ENCODE measurements at regions not wholly inside any gene's neighbourhood (a gene's known extent, or its start where the extent isn't known, plus 50 kb on each side); places are given as distances from the start of the nearest gene placed in this dataset.

DNA sequence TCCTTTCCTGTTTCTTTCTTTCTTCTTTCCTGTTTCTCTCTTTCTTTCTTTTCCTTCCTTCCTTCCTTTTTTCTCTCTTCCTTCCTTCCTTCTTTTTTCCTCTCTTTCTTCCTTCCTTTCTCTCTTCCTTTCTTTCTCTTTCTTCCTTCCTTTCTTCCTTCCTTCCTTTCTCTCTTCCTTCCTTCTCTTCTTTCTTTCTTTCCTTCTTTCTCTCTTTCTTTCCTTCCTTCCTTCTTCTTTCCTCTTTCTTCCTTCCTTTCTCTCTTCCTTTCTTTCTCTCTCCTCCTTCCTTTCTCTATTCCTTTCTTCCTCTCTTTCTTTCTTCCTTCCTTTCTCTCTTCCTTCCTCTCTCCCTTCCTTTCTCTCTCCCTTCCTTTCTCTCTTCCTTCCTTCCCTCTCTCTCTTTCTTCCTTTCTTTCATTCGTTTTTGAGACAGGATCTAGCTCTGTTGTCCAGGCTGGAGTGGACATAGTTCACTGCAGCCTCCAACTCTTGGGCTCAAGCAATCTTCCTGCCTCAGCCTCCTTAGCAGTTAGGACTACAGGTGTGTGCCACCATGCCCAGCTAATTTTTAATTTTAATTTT is 170.8 kb upstream of the GMDS start:
- intact Hi-C loops (cut with DNase I): no loop called here
- TF ChIP-seq, protein P1, sequence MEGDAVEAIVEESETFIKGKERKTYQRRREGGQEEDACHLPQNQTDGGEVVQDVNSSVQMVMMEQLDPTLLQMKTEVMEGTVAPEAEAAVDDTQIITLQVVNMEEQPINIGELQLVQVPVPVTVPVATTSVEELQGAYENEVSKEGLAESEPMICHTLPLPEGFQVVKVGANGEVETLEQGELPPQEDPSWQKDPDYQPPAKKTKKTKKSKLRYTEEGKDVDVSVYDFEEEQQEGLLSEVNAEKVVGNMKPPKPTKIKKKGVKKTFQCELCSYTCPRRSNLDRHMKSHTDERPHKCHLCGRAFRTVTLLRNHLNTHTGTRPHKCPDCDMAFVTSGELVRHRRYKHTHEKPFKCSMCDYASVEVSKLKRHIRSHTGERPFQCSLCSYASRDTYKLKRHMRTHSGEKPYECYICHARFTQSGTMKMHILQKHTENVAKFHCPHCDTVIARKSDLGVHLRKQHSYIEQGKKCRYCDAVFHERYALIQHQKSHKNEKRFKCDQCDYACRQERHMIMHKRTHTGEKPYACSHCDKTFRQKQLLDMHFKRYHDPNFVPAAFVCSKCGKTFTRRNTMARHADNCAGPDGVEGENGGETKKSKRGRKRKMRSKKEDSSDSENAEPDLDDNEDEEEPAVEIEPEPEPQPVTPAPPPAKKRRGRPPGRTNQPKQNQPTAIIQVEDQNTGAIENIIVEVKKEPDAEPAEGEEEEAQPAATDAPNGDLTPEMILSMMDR (IDR thresholded peaks at IDR 0.05): no peak
- no peaks in the 10 kb centered on the region for H3K4me1 ChIP-seq
- H3K4me3 ChIP-seq: no peak overlapping the region
- H3K27ac ChIP-seq: no peak overlapping the region
- DNase-seq (no peak), ATAC-seq (no peak)
- H3K9me3 ChIP-seq: no peaks in the 10 kb centered on the region
- no peaks in the 10 kb centered on the region for H3K36me3 ChIP-seq
- no peaks in the 10 kb centered on the region for H3K27me3 ChIP-seq

GRCh38 chr6:2414885-2415547 is 169.6 kb upstream of the GMDS start:
- no peak for DNase-seq

GRCh38 chr6:2412731-2413130 is 167.3 kb upstream of the GMDS start:
- no peaks in the 10 kb centered on the region for H3K27me3 ChIP-seq
- ATAC-seq (no peak), DNase-seq (no peak)
- H3K27ac ChIP-seq: no peak overlapping the region
- H3K36me3 ChIP-seq: no peaks in the 10 kb centered on the region
- TF ChIP-seq, protein P1 (IDR thresholded peaks at IDR 0.05): no peak
- H3K4me1 ChIP-seq: no peaks in the 10 kb centered on the region
- intact Hi-C loops (cut with DNase I): no loop called here
- no peak overlapping the region for H3K4me3 ChIP-seq
- H3K9me3 ChIP-seq: no peaks in the 10 kb centered on the region

More at GRCh38 chr6:2414885-2415547, 169.6 kb upstream of the GMDS start:
- ATAC-seq: no peak
- Histone ChIP-seq H3K36me3 (no peaks in the 10 kb centered on the region), H3K27ac (no peak overlapping the region), H3K4me1 (no peaks in the 10 kb centered on the region), H3K27me3 (no peaks in the 10 kb centered on the region), H3K4me3 (no peak overlapping the region), H3K9me3 (no peaks in the 10 kb centered on the region)
- TF ChIP-seq, protein P1 (IDR thresholded peaks at IDR 0.05): no peak
- intact Hi-C loops (cut with DNase I): no loop called here

- H3K27me3 ChIP-seq: no peaks in the 10 kb centered on the region
- no peak overlapping the region for H3K27ac ChIP-seq
- no peaks in the 10 kb centered on the region for H3K4me1 ChIP-seq
- intact Hi-C loops (cut with DNase I): no loop called here
- H3K4me3 ChIP-seq: no peak overlapping the region
- TF ChIP-seq, protein P1 (IDR thresholded peaks at IDR 0.05): no peak
- no peak for DNase-seq
- H3K9me3 ChIP-seq: no peaks in the 10 kb centered on the region
- H3K36me3 ChIP-seq: no peaks in the 10 kb centered on the region
- ATAC-seq: peak; percentile 34
Observed at GRCh38 chr6:2410656-2411380, 165.4 kb upstream of the GMDS start.

- H3K4me3 ChIP-seq: no peak overlapping the region
- ATAC-seq: no peak
- intact Hi-C loops (cut with DNase I): no loop called here
- H3K27ac ChIP-seq: no peak overlapping the region
- TF ChIP-seq, protein P1 (IDR thresholded peaks at IDR 0.05): no peak
- DNase-seq: no peak
- no peaks in the 10 kb centered on the region for H3K4me1 ChIP-seq
- H3K36me3 ChIP-seq: no peaks in the 10 kb centered on the region
- H3K9me3 ChIP-seq: no peaks in the 10 kb centered on the region
- H3K27me3 ChIP-seq: no peaks in the 10 kb centered on the region
Observed at GRCh38 chr6:2407525-2407924, 162.1 kb upstream of the GMDS start.
